B cell (primary cell): ENCODE measurements at regions not wholly inside any gene's neighbourhood (a gene's known extent, or its start where the extent isn't known, plus 50 kb on each side); places are given as distances from the start of the nearest gene placed in this dataset.

Source experiments
- ATAC-seq: fragments of 200-7000 bp; cut with Tn5 transposase; one replicate; pipeline ENCODE4 v1.10.0; 2021; ENCODE audit warnings: low read depth, mild to moderate bottlenecking, moderate number of reproducible peaks, moderate library complexity
- CTCF ChIA-PET: fragments of 350-600 bp; sonication (Branson Sonifier 250); formaldehyde crosslinking; loops from one replicate; lab custom pipeline; 2021; ENCODE audit warnings: antibody characterized with exemption, inconsistent platforms; lab: Charles Lee
- POLR2A ChIA-PET: fragments of 350-600 bp; sonication (Branson Sonifier 250); formaldehyde crosslinking; loops from one replicate; lab custom pipeline; 2021; ENCODE audit warnings: antibody characterized with exemption; lab: Charles Lee
- DNase-seq: peaks from one replicate; pipeline ENCODE4 v3.0.0; 2013
- H2AFZ ChIP-seq: 2 replicates; pipeline ENCODE4 v1.6.1; 2012; ENCODE audit warnings: mild to moderate bottlenecking, low read depth, low read length; ENCODE audit not compliant: insufficient read depth, poor library complexity, severe bottlenecking
- H3K27ac ChIP-seq, 2 donors: 1 replicate in 1 of 2; 2 replicates in 1 of 2; pipeline ENCODE4 v1.5.1; 2012 to 2013; ENCODE audit warnings: low read length in 2 of 2, mild to moderate bottlenecking in 2 of 2, moderate library complexity in 1 of 2
- H3K27me3 ChIP-seq, 4 experiments: fragments of 200-600 bp in 1 of 4; sonication (generic) in 1 of 4; replicated peaks in 1 of 4; 1 replicate in 2 of 4; 2 replicates in 2 of 4; pipeline versions ENCODE4 v1.6.1 to v1.7.0; 2013 to 2016; ENCODE audit warnings: low read length in 3 of 4, mild to moderate bottlenecking in 2 of 4, mixed read lengths in 1 of 4, moderate library complexity in 1 of 4; ENCODE audit not compliant: insufficient read depth in 4 of 4, control insufficient read depth in 3 of 4; ENCODE audit errors: control extremely low read depth in 1 of 4
- H3K36me3 ChIP-seq, 2 experiments: replicated peaks in 1 of 2; 1 replicate in 1 of 2; 2 replicates in 1 of 2; pipeline versions ENCODE4 v1.6.1 to v1.7.1; 2013; ENCODE audit warnings: low read length in 1 of 2; ENCODE audit not compliant: insufficient read depth in 2 of 2, control insufficient read depth in 1 of 2; ENCODE audit errors: control extremely low read depth in 1 of 2, extremely low read depth in 1 of 2
- H3K4me1 ChIP-seq, 2 donors: fragments of 200-600 bp in 1 of 2; sonication (generic) in 1 of 2; 1 replicate in 1 of 2; 2 replicates in 1 of 2; pipeline versions ENCODE4 v1.5.1 to v1.6.1; 2013 to 2017; ENCODE audit warnings: low read length in 2 of 2; ENCODE audit not compliant: control insufficient read depth in 2 of 2, insufficient read depth in 2 of 2
- H3K4me2 ChIP-seq: replicated peaks from 2 replicates; pipeline ENCODE3; 2012; ENCODE audit warnings: mild to moderate bottlenecking, low read depth, low read length; ENCODE audit not compliant: poor library complexity, severe bottlenecking
- H3K4me3 ChIP-seq, 5 experiments: fragments of 200-600 bp in 1 of 5; sonication (generic) in 1 of 5; 1 replicate in 3 of 5; 2 replicates in 2 of 5; pipeline versions ENCODE4 v1.5.1 to v1.7.0; 2011 to 2016; ENCODE audit warnings: low read length in 4 of 5, mild to moderate bottlenecking in 4 of 5, low read depth in 2 of 5, control low read depth in 1 of 5, moderate library complexity in 1 of 5; ENCODE audit not compliant: insufficient read depth in 1 of 5; ENCODE audit errors: control extremely low read depth in 1 of 5, extremely low read depth in 1 of 5
- H3K79me2 ChIP-seq: fragments of 200-600 bp; sonication (generic); one replicate; pipeline ENCODE4 v1.6.0; 2016; ENCODE audit warnings: low read length; ENCODE audit not compliant: control insufficient read depth, insufficient read depth
- H3K9ac ChIP-seq: fragments of 200-600 bp; sonication (generic); 2 replicates; pipeline ENCODE4 v1.6.1; 2017; ENCODE audit warnings: mild to moderate bottlenecking, low read length, moderate library complexity
- H3K9me3 ChIP-seq, 3 donors: one replicate each; pipeline versions ENCODE4 v1.6.1 to v1.7.1; 2013; ENCODE audit warnings: low read length in 2 of 3; ENCODE audit not compliant: control insufficient read depth in 2 of 3, insufficient read depth in 1 of 3; ENCODE audit errors: control extremely low read depth in 1 of 3
- H4K20me1 ChIP-seq: 2 replicates; pipeline ENCODE4 v1.6.0; 2012; ENCODE audit warnings: mild to moderate bottlenecking, low read length; ENCODE audit not compliant: insufficient read depth, control insufficient read depth, poor library complexity, severe bottlenecking
- H3K27ac Mint-ChIP-seq: one replicate; pipeline ENCODE4 v1.8.0; 2021; ENCODE audit warnings: mixed read lengths
- H3K27me3 Mint-ChIP-seq: one replicate; pipeline ENCODE4 v1.8.0; 2021; ENCODE audit warnings: mixed read lengths
- H3K4me1 Mint-ChIP-seq: one replicate; pipeline ENCODE4 v1.8.0; 2021; ENCODE audit warnings: mixed read lengths
- H3K4me3 Mint-ChIP-seq: one replicate; pipeline ENCODE4 v1.8.0; 2021; ENCODE audit warnings: mixed read lengths
- H3K9me3 Mint-ChIP-seq: one replicate; pipeline ENCODE4 v1.8.0; 2022; ENCODE audit warnings: mixed read lengths; ENCODE audit not compliant: insufficient read depth
- EZH2 ChIP-seq: IDR thresholded peaks from 2 replicates; pipeline ENCODE4 v1.6.1; 2012; ENCODE audit warnings: borderline replicate concordance, low read depth, mild to moderate bottlenecking, moderate library complexity, low read length; ENCODE audit not compliant: insufficient read depth, poor library complexity, severe bottlenecking
- WGBS: methylation state at CpG from one replicate; pipeline ENCODE4 v1.1.5; 2013; ENCODE audit warnings: missing lambda C conversion rate; ENCODE audit not compliant: insufficient coverage; 5-methylcytosine and 5-hydroxymethylcytosine counted together
- intact Hi-C: fragments of 100-400 bp; cut with micrococcal nuclease; formaldehyde crosslinking; loops from one replicate; pipeline ENCODE4 v1.10.0; 2022
- TF ChIP-seq, protein P1 (sequence below): fragments of 200-600 bp; IDR thresholded peaks from one replicate; pipeline ENCODE4 v1.8.0; 2022; ENCODE audit warnings: antibody characterized with exemption, mild to moderate bottlenecking

- DNase-seq (no peak), ATAC-seq (peak; percentile 63)
- Mint-ChIP-seq H3K27ac (no peak overlapping the region), H3K27me3 (no peaks in the 10 kb centered on the region), H3K9me3 (no peaks in the 10 kb centered on the region), H3K4me1 (peaks cover 37% of the 10 kb centered on the region), H3K4me3 (peak overlapping the region; percentile 18)
- Histone ChIP-seq H3K27me3 (no peaks in the 10 kb centered on the region), H3K79me2 (no peaks in the 10 kb centered on the region), H3K4me1 (peaks cover 15 to 30% of the 10 kb centered on the region in 2 donors), H3K36me3 (no peaks in the 10 kb centered on the region), H4K20me1 (no peaks in the 10 kb centered on the region), H3K9me3 (no peaks in the 10 kb centered on the region), H3K4me3 (no peak overlapping the region), H3K4me2 (no peak overlapping the region), H3K27ac (no peak overlapping the region), H2AFZ (no peak overlapping the region), H3K9ac (no peak overlapping the region)
- intact Hi-C loops, result no loop called here
- TF ChIP-seq, protein P1, sequence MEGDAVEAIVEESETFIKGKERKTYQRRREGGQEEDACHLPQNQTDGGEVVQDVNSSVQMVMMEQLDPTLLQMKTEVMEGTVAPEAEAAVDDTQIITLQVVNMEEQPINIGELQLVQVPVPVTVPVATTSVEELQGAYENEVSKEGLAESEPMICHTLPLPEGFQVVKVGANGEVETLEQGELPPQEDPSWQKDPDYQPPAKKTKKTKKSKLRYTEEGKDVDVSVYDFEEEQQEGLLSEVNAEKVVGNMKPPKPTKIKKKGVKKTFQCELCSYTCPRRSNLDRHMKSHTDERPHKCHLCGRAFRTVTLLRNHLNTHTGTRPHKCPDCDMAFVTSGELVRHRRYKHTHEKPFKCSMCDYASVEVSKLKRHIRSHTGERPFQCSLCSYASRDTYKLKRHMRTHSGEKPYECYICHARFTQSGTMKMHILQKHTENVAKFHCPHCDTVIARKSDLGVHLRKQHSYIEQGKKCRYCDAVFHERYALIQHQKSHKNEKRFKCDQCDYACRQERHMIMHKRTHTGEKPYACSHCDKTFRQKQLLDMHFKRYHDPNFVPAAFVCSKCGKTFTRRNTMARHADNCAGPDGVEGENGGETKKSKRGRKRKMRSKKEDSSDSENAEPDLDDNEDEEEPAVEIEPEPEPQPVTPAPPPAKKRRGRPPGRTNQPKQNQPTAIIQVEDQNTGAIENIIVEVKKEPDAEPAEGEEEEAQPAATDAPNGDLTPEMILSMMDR, result no peak
- no peak for TF ChIP-seq EZH2
- POLR2A ChIA-PET, result interaction anchor here (1.6 kb wide), 1 partner anchor 25 kb away, joined by 3 read pairs; no protein-coding TSS in a partner anchor
- CTCF ChIA-PET, result interaction anchor here (0.6 to 1.0 kb wide), 2 partner anchors 210 to 255 kb away, joined by 3 to 4 read pairs; no protein-coding TSS in a partner anchor
- 72% methylated on average over 8 of the region's 12 CpGs for WGBS
Measured at GRCh38 chr5:173714551-173715428, 98.3 kb upstream of the BOD1 start.

DNA sequence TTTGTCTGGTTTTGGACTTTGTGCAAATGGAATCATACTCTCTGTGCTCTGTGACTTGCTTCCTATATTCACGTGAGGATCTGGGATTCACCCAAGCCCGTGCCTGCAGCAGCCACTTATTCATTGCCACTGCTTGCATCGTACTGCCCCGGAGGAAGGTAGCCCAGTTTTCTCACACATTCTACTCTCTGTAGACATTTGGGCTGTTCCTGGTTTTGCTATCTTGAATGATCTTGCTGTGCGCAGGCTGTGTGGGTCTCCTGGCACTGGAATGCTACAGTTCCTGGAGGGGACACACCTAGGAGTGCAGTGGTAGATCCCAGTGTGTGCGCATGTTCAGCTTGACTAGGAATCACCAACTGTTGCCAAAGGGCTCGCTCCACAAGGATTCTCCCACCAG is 99.2 kb upstream of the BOD1 start:
- H3K27ac ChIP-seq, result no peak overlapping the region
- intact Hi-C loops, result no loop called here
- Mint-ChIP-seq H3K9me3 (no peaks in the 10 kb centered on the region), H3K4me3 (no peak overlapping the region), H3K27me3 (no peaks in the 10 kb centered on the region), H3K27ac (no peak overlapping the region), H3K4me1 (peaks cover 37% of the 10 kb centered on the region)
- H3K9ac ChIP-seq, result no peak overlapping the region
- CTCF ChIA-PET, result no interaction called here
- H3K79me2 ChIP-seq, result no peaks in the 10 kb centered on the region
- H3K9me3 ChIP-seq, result no peaks in the 10 kb centered on the region
- H3K27me3 ChIP-seq, result no peaks in the 10 kb centered on the region
- H4K20me1 ChIP-seq, result no peaks in the 10 kb centered on the region
- POLR2A ChIA-PET, result no interaction called here
- H3K36me3 ChIP-seq, result no peaks in the 10 kb centered on the region
- TF ChIP-seq, protein P1, result no peak
- TF ChIP-seq EZH2, result no peak
- ATAC-seq (no peak), DNase-seq (no peak)
- H3K4me2 ChIP-seq, result no peak overlapping the region
- no peak overlapping the region for H2AFZ ChIP-seq
- peaks cover 15 to 30% of the 10 kb centered on the region in 2 donors for H3K4me1 ChIP-seq
- WGBS, result 97% methylated on average over 6 of the region's 7 CpGs
- no peak overlapping the region for H3K4me3 ChIP-seq
